NCI-H748 (cell line): ENCODE measurements at regions not wholly inside any gene's neighbourhood (a gene's known extent, or its start where the extent isn't known, plus 50 kb on each side); places are given as distances from the start of the nearest gene placed in this dataset.

Experiments
- DNase-seq: peaks from one replicate; lab custom pipeline; 2025; ENCODE audit not compliant: unreplicated experiment; lab: John Stamatoyannopoulos, UW

- DNase-seq: no peak
These were observed 92.5 kb upstream of the NCK2 start for GRCh38 chr2:105652014-105652796.

- DNase-seq: no peak
These were observed 95.2 kb upstream of the NCK2 start for GRCh38 chr2:105649534-105649933.

GRCh38 chr2:105647731-105648130 is 97.0 kb upstream of the NCK2 start:
- DNase-seq: no peak

GRCh38 chr2:105646774-105647076 is 98.0 kb upstream of the NCK2 start:
- no peak for DNase-seq

- no peak for DNase-seq
These were observed 98.6 kb upstream of the NCK2 start for GRCh38 chr2:105645938-105646773.

- DNase-seq: no peak
These were observed 99.4 kb upstream of the NCK2 start for GRCh38 chr2:105645031-105645937.

GRCh38 chr2:105644174-105644980 is 100.3 kb upstream of the NCK2 start:
- peak; percentile 45 for DNase-seq

GRCh38 chr2:105643405-105644173 is 101.1 kb upstream of the NCK2 start:
- DNase-seq: peak; percentile 17

- DNase-seq: no peak
These were observed 103.3 kb upstream of the NCK2 start for GRCh38 chr2:105641389-105641811.

GRCh38 chr2:105640246-105640645 is 104.5 kb upstream of the NCK2 start:
- DNase-seq: no peak

GRCh38 chr2:105636109-105636740 is 108.5 kb upstream of the NCK2 start:
- no peak for DNase-seq

GRCh38 chr2:105635564-105635963 is 109.1 kb upstream of the NCK2 start:
- no peak for DNase-seq

- no peak for DNase-seq
These were observed 110.5 kb upstream of the NCK2 start for GRCh38 chr2:105634198-105634597.

GRCh38 chr2:105631922-105632321 is 112.8 kb upstream of the NCK2 start:
- DNase-seq: no peak

GRCh38 chr2:105631011-105631410 is 113.7 kb upstream of the NCK2 start:
- DNase-seq: no peak

- no peak for DNase-seq
These were observed 115.1 kb upstream of the NCK2 start for GRCh38 chr2:105629634-105630033.

- no peak for DNase-seq
These were observed 117.2 kb upstream of the NCK2 start for GRCh38 chr2:105627534-105627933.

- no peak for DNase-seq
These were observed 117.8 kb upstream of the NCK2 start for GRCh38 chr2:105626966-105627340.

- DNase-seq: no peak
These were observed 118.3 kb upstream of the NCK2 start for GRCh38 chr2:105626212-105626965.
